ENCODE measurements at regions not wholly inside any gene's neighbourhood (a gene's known extent, or its start where the extent isn't known, plus 50 kb on each side); places are given as distances from the start of the nearest gene placed in this dataset.

- Histone ChIP-seq H3K4me3 (ENCODE audit: low read depth, low read length) (no peak overlapping the region), H3K27ac (ENCODE audit: low read depth, low read length) (no peak overlapping the region), H3K9me3 (ENCODE audit: control insufficient read depth, insufficient read depth, low read length) (no peaks in the 10 kb centered on the region), H3K27me3 (ENCODE audit: control insufficient read depth, insufficient read depth, low read length) (no peaks in the 10 kb centered on the region)
- TF ChIP-seq CTCF (IDR thresholded peaks at IDR 0.05; ENCODE audit: low read depth, low read length): no peak
- ChIA-PET POLR2A (no interaction called here), CTCF (no interaction called here)
- DNase-seq (ENCODE audit: low read depth, low spot score): no peak
Measured at GRCh38 chr7:15862016-15862780, 175.7 kb upstream of the MEOX2 start.

GRCh38 chr7:15860264-15860949 lies 173.9 kb upstream of the MEOX2 start:
- H3K27me3 ChIP-seq (ENCODE audit: control insufficient read depth, insufficient read depth, low read length): no peaks in the 10 kb centered on the region
- no peaks in the 10 kb centered on the region for H3K9me3 ChIP-seq (ENCODE audit: control insufficient read depth, insufficient read depth, low read length)
- ChIA-PET POLR2A (no interaction called here), CTCF (no interaction called here)
- DNase-seq (ENCODE audit: low read depth, low spot score): no peak
- no peak for TF ChIP-seq CTCF (IDR thresholded peaks at IDR 0.05; ENCODE audit: low read depth, low read length)
- no peak overlapping the region for H3K4me3 ChIP-seq (ENCODE audit: low read depth, low read length)
- no peak overlapping the region for H3K27ac ChIP-seq (ENCODE audit: low read depth, low read length)

DNA sequence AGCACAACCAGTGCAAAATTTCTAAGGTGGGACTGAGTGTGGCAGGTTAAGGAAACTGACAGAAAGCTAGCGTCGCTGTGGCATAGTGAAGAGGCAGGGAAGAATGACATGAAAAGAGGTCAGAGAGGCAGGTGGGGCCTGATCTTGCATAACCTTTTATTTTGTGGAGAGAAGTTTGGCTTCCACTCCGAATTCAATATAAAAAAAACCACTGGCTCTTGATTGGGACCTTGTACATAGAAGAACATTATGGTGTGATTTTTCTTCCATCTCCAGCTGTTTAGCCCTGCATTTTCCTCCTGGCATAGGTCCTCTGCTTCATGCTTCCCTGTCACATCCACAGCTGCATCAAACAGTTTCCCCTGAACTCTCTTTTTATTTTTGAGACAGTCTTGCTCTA lies 170.5 kb upstream of the MEOX2 start:
- H3K27me3 ChIP-seq (ENCODE audit: control insufficient read depth, insufficient read depth, low read length): no peaks in the 10 kb centered on the region
- POLR2A ChIA-PET: no interaction called here
- no peak for TF ChIP-seq CTCF (IDR thresholded peaks at IDR 0.05; ENCODE audit: low read depth, low read length)

DNA sequence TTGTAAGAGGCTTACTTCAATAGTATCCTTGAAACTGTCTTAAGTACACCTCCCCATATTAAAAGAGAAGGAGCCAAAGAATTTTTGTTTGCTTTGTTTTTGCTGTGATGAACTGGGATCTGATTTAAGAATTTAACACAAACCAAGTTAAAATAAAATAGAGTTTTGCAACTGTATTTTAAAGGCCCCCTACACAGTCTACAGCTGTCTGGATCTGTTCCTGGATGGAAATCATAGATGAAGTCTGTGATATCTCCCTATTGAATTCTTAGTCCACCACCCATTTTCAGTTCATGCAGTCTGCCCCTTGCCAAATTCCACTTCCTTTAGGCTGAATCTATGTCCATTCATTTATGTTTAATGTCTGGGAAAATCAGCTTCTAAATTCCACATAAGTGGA lies 169.8 kb upstream of the MEOX2 start:
- POLR2A ChIA-PET: no interaction called here
- H3K4me3 ChIP-seq (ENCODE audit: low read depth, low read length): no peak overlapping the region
- no peak for DNase-seq (ENCODE audit: low read depth, low spot score)
- H3K27me3 ChIP-seq (ENCODE audit: control insufficient read depth, insufficient read depth, low read length): no peaks in the 10 kb centered on the region
- H3K27ac ChIP-seq (ENCODE audit: low read depth, low read length): no peak overlapping the region
- no peaks in the 10 kb centered on the region for H3K9me3 ChIP-seq (ENCODE audit: control insufficient read depth, insufficient read depth, low read length)
- no peak for TF ChIP-seq CTCF (IDR thresholded peaks at IDR 0.05; ENCODE audit: low read depth, low read length)
- CTCF ChIA-PET: no interaction called here

More for the DNA sequence above, 170.5 kb upstream of the MEOX2 start:
- H3K27ac ChIP-seq (ENCODE audit: low read depth, low read length): no peak overlapping the region
- no peak for DNase-seq (ENCODE audit: low read depth, low spot score)
- H3K9me3 ChIP-seq (ENCODE audit: control insufficient read depth, insufficient read depth, low read length): no peaks in the 10 kb centered on the region
- CTCF ChIA-PET: no interaction called here
- no peak overlapping the region for H3K4me3 ChIP-seq (ENCODE audit: low read depth, low read length)

DNA sequence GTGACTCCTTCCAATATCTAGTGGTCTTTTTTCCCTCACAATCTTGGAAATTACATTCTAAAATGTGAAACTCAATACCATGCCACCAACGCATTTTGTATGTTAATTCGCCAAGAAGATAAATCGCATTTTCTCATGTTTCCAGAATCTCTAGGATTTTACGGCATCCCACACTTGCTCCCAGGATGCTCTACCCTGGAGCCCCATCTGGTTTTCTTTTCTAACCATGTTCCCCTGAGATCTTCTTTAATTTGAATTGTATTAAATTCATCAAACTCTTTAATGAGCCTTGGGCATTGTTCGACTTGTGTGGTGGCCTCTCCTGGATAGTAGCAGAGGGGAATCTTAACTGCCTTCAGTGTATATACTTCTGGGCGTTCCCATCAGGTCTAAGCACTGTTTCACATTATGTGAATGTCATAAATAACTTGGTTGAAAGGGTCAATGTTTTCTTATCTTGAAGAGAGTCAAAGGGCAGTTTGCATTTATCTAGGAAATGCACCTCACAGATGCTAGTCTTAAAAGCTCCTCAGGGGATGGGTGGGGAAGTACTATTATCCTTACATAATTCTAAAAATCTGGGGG lies 169.1 kb upstream of the MEOX2 start:
- Histone ChIP-seq H3K9me3 (ENCODE audit: control insufficient read depth, insufficient read depth, low read length) (no peaks in the 10 kb centered on the region), H3K27ac (ENCODE audit: low read depth, low read length) (no peak overlapping the region), H3K27me3 (ENCODE audit: control insufficient read depth, insufficient read depth, low read length) (no peaks in the 10 kb centered on the region), H3K4me3 (ENCODE audit: low read depth, low read length) (no peak overlapping the region)
- ChIA-PET CTCF (no interaction called here), POLR2A (no interaction called here)
- TF ChIP-seq CTCF (IDR thresholded peaks at IDR 0.05; ENCODE audit: low read depth, low read length): no peak
- no peak for DNase-seq (ENCODE audit: low read depth, low spot score)

Data from AG04450 (cell line).